GM12892 (cell line): ENCODE measurements at regions not wholly inside any gene's neighbourhood (a gene's known extent, or its start where the extent isn't known, plus 50 kb on each side); places are given as distances from the start of the nearest gene placed in this dataset.

Experiments used
- DNase-seq: peaks from one replicate; pipeline ENCODE4 v3.0.0; 2011; ENCODE audit not compliant: insufficient read length
- FAIRE-seq: peaks from 2 replicates; lab custom pipeline; 2011; peaks lifted over from hg19 to GRCh38; lab: Jason Lieb, UNC
- POLR2A ChIP-seq: IDR thresholded peaks from 2 replicates; pipeline ENCODE4 v1.6.1; 2011; ENCODE audit warnings: low read depth, low read length, control low read depth
- POLR2AphosphoS5 ChIP-seq: IDR thresholded peaks from 2 replicates; pipeline ENCODE4 v1.6.1; 2011; ENCODE audit warnings: low read depth, low read length, control low read depth
- TAF1 ChIP-seq: IDR thresholded peaks from 2 replicates; pipeline ENCODE4 v1.6.1; 2011; ENCODE audit warnings: low read depth, mild to moderate bottlenecking, control low read depth, low read length, borderline replicate concordance

- no peak for DNase-seq
- no peak for TF ChIP-seq POLR2AphosphoS5
- TF ChIP-seq TAF1: no peak
- TF ChIP-seq POLR2A: no peak
- FAIRE-seq: peak; percentile 33
These were observed 121.5 kb downstream of the PCTP start for GRCh38 chr17:55872374-55872773.

GRCh38 chr17:55873017-55873758 is 122.3 kb downstream of the PCTP start:
- DNase-seq: no peak
- no peak for FAIRE-seq
- TF ChIP-seq POLR2A: no peak
- TF ChIP-seq POLR2AphosphoS5: no peak
- TF ChIP-seq TAF1: no peak

GRCh38 chr17:55883149-55883548 is 132.3 kb downstream of the PCTP start:
- FAIRE-seq (no peak), DNase-seq (no peak)
- TF ChIP-seq POLR2AphosphoS5 (no peak), POLR2A (no peak), TAF1 (no peak)

- no peak for TF ChIP-seq POLR2AphosphoS5
- TF ChIP-seq POLR2A: no peak
- no peak for TF ChIP-seq TAF1
- FAIRE-seq (no peak), DNase-seq (no peak)
These were observed 136.7 kb downstream of the PCTP start for GRCh38 chr17:55887531-55887930.

GRCh38 chr17:55889271-55889670 is 138.4 kb downstream of the PCTP start:
- no peak for TF ChIP-seq TAF1
- no peak for TF ChIP-seq POLR2AphosphoS5
- no peak for TF ChIP-seq POLR2A
- DNase-seq (no peak), FAIRE-seq (no peak)

- FAIRE-seq: no peak
- DNase-seq: no peak
These were observed 144.4 kb downstream of the PCTP start for GRCh38 chr17:55895112-55895759.

GRCh38 chr17:55897301-55897700 is 146.4 kb downstream of the PCTP start:
- no peak for FAIRE-seq
- TF ChIP-seq POLR2AphosphoS5: no peak
- DNase-seq: no peak

More at GRCh38 chr17:55895112-55895759, 144.4 kb downstream of the PCTP start:
- no peak for TF ChIP-seq POLR2A
- TF ChIP-seq POLR2AphosphoS5: no peak

GRCh38 chr17:55898195-55898594 is 147.3 kb downstream of the PCTP start:
- FAIRE-seq (no peak), DNase-seq (no peak)
- no peak for TF ChIP-seq TAF1
- TF ChIP-seq POLR2AphosphoS5: no peak
- no peak for TF ChIP-seq POLR2A

- TF ChIP-seq POLR2A (no peak), POLR2AphosphoS5 (no peak), TAF1 (no peak)
- no peak for DNase-seq
- FAIRE-seq: no peak
These were observed 149.3 kb downstream of the PCTP start for GRCh38 chr17:55900188-55900587.

GRCh38 chr17:55903028-55903690 is 152.3 kb downstream of the PCTP start:
- no peak for FAIRE-seq

GRCh38 chr17:55909776-55910175 is 158.9 kb downstream of the PCTP start:
- no peak for TF ChIP-seq POLR2A
- DNase-seq (no peak), FAIRE-seq (no peak)

More at GRCh38 chr17:55903028-55903690, 152.3 kb downstream of the PCTP start:
- DNase-seq: no peak
- TF ChIP-seq POLR2AphosphoS5 (no peak), TAF1 (no peak)

- TF ChIP-seq POLR2A: no peak
- no peak for FAIRE-seq
These were observed 160.3 kb downstream of the PCTP start for GRCh38 chr17:55911186-55911585.

More at GRCh38 chr17:55911186-55911585, 160.3 kb downstream of the PCTP start:
- DNase-seq: peak; percentile 2
